Esophagus muscularis mucosa (tissue), 4 donors: ENCODE measurements at regions not wholly inside any gene's neighbourhood (a gene's known extent, or its start where the extent isn't known, plus 50 kb on each side); places are given as distances from the start of the nearest gene placed in this dataset.

Experiments
- EP300 ChIP-seq: sonication (generic); formaldehyde crosslinking; IDR thresholded peaks from one replicate; pipeline ENCODE4 v1.6.1; 2017; ENCODE audit warnings: antibody characterized with exemption
- POLR2A ChIP-seq: fragments of 450-650 bp; IDR thresholded peaks from one replicate; pipeline ENCODE4 v1.6.1; 2017; ENCODE audit warnings: antibody characterized with exemption, moderate library complexity, mild to moderate bottlenecking, low read depth
- POLR2AphosphoS5 ChIP-seq, 2 donors: sonication (generic); formaldehyde crosslinking; IDR thresholded peaks; one replicate each; pipeline ENCODE4 v1.6.1; 2017; ENCODE audit warnings: antibody characterized with exemption in 2 of 2
- TF ChIP-seq, protein P1 (sequence below), 3 experiments: fragments of 200-600 bp in 2 of 3; fragments of 450-650 bp in 1 of 3; sonication (generic) in 2 of 3; IDR thresholded peaks; one replicate each; pipeline ENCODE4 v1.5.1; 2017 to 2019; ENCODE audit warnings: antibody characterized with exemption in 3 of 3, mild to moderate bottlenecking in 2 of 3, moderate library complexity in 1 of 3

DNA sequence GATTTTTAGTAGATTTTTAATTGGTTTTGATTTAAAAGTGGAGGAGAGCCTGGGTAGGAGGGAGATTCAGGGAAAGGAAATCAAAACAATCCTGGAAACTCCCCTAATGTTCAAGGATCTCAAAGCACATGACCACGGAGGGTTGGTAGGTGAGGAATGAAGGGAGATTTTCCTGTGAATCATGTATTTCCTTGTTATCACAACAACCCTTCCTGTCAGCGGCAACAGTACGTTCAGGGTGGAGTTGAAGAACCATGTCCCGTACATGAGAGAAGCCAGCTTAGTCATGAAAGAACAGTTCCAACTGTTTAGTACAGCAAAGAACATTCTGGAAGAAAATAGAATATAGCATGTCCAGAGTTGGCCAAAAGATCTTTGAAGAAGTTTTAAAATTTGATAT, 79.4 kb upstream of the SCAF8 start:
- TF ChIP-seq, protein P1, sequence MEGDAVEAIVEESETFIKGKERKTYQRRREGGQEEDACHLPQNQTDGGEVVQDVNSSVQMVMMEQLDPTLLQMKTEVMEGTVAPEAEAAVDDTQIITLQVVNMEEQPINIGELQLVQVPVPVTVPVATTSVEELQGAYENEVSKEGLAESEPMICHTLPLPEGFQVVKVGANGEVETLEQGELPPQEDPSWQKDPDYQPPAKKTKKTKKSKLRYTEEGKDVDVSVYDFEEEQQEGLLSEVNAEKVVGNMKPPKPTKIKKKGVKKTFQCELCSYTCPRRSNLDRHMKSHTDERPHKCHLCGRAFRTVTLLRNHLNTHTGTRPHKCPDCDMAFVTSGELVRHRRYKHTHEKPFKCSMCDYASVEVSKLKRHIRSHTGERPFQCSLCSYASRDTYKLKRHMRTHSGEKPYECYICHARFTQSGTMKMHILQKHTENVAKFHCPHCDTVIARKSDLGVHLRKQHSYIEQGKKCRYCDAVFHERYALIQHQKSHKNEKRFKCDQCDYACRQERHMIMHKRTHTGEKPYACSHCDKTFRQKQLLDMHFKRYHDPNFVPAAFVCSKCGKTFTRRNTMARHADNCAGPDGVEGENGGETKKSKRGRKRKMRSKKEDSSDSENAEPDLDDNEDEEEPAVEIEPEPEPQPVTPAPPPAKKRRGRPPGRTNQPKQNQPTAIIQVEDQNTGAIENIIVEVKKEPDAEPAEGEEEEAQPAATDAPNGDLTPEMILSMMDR (IDR thresholded peaks at IDR 0.05) = no peak
- TF ChIP-seq EP300 = peak; percentile 20
- peak; percentile 55 to 58 for TF ChIP-seq POLR2AphosphoS5 (IDR thresholded peaks at IDR 0.05)
- TF ChIP-seq POLR2A = no peak
